ENCODE measurements at regions not wholly inside any gene's neighbourhood (a gene's known extent, or its start where the extent isn't known, plus 50 kb on each side); places are given as distances from the start of the nearest gene placed in this dataset.

DNA sequence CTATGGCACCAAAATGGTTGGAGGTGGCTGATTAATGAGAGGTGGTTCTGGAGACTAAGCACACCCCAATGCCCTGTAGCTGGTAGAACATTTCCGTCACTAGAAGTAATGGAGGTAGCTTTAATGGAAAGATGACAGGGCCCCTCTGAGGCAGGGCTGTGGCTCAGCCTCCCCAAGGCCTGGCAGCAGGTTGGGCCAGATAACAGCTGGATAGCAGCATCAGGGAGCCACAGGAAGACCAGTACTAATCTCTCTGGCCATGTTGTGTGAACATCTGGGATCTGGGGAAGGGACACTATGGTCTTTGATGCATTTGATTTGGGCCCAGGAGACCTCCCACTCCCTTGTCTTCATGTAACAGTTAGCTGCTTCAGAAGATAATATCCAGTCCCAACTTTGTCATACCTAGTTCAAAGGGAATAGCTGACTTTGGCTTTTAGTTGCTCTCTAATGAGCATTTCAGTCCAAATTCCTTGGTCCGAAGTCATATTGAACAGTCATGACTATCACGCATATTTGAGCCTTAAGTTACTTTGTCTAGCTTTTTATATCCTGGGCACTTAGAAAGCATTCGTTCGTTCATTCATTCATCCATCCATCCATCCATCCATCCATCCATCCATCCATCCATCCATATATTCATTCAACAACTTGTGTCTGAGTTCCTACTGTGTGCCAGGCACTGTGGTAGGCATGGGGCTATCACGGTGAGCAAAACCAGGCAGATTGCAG, 53.0 kb upstream of the LMO2 start (continued):
- TF ChIP-seq GTF2A2 (tag; IDR thresholded peaks at IDR 0.05), result no peak
- no peak for TF ChIP-seq CBX2 (IDR thresholded peaks at IDR 0.05; ENCODE audit: insufficient read depth, low read length, poor library complexity, severe bottlenecking)
- peak; percentile 93 for TF ChIP-seq ZNF316 (IDR thresholded peaks at IDR 0.05)
- TF ChIP-seq CC2D1A (IDR thresholded peaks at IDR 0.05), result peak; percentile 100
- TF ChIP-seq ARID3B (CRISPR knock-in tag; IDR thresholded peaks at IDR 0.05; ENCODE audit: borderline replicate concordance), result no peak
- TF ChIP-seq ILF3 (IDR thresholded peaks at IDR 0.05; ENCODE audit: borderline replicate concordance), result no peak
- TF ChIP-seq ZNF408 (CRISPR knock-in tag; IDR thresholded peaks at IDR 0.05; ENCODE audit: low read depth), result no peak
- TF ChIP-seq FOXA3 (CRISPR knock-in tag; conservative IDR thresholded peaks at IDR 0.05 in 1 of 2, IDR thresholded peaks at IDR 0.05 in 1 of 2), result peak; percentile 72 to 86
- 0 out of 2 replicates have a peak, but pooled peaks have one; percentile 27 for TF ChIP-seq NR2C1 (IDR thresholded peaks at IDR 0.05)
- peak; percentile 89 for TF ChIP-seq NR2C1 (tag; IDR thresholded peaks at IDR 0.05)
- TF ChIP-seq PTRF (tag; IDR thresholded peaks at IDR 0.05), result no peak
- peak; percentile 61; the same call in 1 of the 2 replicates for TF ChIP-seq EP400 (IDR thresholded peaks at IDR 0.05)
- peak; percentile 98 for TF ChIP-seq CTBP1 (IDR thresholded peaks at IDR 0.05; ENCODE audit: borderline replicate concordance)
- no peak for TF ChIP-seq COPS2 (conservative IDR thresholded peaks at IDR 0.05)
- TF ChIP-seq RBM17 (IDR thresholded peaks at IDR 0.05; ENCODE audit: borderline replicate concordance, low read depth, low read length), result no peak
- TF ChIP-seq, protein P1, sequence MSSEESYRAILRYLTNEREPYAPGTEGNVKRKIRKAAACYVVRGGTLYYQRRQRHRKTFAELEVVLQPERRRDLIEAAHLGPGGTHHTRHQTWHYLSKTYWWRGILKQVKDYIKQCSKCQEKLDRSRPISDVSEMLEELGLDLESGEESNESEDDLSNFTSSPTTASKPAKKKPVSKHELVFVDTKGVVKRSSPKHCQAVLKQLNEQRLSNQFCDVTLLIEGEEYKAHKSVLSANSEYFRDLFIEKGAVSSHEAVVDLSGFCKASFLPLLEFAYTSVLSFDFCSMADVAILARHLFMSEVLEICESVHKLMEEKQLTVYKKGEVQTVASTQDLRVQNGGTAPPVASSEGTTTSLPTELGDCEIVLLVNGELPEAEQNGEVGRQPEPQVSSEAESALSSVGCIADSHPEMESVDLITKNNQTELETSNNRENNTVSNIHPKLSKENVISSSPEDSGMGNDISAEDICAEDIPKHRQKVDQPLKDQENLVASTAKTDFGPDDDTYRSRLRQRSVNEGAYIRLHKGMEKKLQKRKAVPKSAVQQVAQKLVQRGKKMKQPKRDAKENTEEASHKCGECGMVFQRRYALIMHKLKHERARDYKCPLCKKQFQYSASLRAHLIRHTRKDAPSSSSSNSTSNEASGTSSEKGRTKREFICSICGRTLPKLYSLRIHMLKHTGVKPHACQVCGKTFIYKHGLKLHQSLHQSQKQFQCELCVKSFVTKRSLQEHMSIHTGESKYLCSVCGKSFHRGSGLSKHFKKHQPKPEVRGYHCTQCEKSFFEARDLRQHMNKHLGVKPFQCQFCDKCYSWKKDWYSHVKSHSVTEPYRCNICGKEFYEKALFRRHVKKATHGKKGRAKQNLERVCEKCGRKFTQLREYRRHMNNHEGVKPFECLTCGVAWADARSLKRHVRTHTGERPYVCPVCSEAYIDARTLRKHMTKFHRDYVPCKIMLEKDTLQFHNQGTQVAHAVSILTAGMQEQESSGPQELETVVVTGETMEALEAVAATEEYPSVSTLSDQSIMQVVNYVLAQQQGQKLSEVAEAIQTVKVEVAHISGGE (CRISPR knock-in tag; IDR thresholded peaks at IDR 0.05), result peak in 1 of 3 experiments; percentile 93; a peak in 2 of 6 replicates
- TF ChIP-seq SREBF2 (CRISPR knock-in tag; IDR thresholded peaks at IDR 0.05), result no peak
- TF ChIP-seq, protein P2, sequence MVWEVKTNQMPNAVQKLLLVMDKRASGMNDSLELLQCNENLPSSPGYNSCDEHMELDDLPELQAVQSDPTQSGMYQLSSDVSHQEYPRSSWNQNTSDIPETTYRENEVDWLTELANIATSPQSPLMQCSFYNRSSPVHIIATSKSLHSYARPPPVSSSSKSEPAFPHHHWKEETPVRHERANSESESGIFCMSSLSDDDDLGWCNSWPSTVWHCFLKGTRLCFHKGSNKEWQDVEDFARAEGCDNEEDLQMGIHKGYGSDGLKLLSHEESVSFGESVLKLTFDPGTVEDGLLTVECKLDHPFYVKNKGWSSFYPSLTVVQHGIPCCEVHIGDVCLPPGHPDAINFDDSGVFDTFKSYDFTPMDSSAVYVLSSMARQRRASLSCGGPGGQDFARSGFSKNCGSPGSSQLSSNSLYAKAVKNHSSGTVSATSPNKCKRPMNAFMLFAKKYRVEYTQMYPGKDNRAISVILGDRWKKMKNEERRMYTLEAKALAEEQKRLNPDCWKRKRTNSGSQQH (CRISPR knock-in tag; IDR thresholded peaks at IDR 0.05), result peak; percentile 89
- TF ChIP-seq, protein P3, sequence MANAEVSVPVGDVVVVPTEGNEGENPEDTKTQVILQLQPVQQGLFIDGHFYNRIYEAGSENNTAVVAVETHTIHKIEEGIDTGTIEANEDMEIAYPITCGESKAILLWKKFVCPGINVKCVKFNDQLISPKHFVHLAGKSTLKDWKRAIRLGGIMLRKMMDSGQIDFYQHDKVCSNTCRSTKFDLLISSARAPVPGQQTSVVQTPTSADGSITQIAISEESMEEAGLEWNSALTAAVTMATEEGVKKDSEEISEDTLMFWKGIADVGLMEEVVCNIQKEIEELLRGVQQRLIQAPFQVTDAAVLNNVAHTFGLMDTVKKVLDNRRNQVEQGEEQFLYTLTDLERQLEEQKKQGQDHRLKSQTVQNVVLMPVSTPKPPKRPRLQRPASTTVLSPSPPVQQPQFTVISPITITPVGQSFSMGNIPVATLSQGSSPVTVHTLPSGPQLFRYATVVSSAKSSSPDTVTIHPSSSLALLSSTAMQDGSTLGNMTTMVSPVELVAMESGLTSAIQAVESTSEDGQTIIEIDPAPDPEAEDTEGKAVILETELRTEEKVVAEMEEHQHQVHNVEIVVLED (CRISPR knock-in tag; IDR thresholded peaks at IDR 0.05), result no peak
- no peak for TF ChIP-seq SPI1 (IDR thresholded peaks at IDR 0.05; ENCODE audit: borderline replicate concordance, low read depth, low read length)
- no peak for TF ChIP-seq ZNF217 (CRISPR knock-in tag; IDR thresholded peaks at IDR 0.05)

Data from K562 (cell line).